ENCODE measurements at regions not wholly inside any gene's neighbourhood (a gene's known extent, or its start where the extent isn't known, plus 50 kb on each side); places are given as distances from the start of the nearest gene placed in this dataset.

DNA sequence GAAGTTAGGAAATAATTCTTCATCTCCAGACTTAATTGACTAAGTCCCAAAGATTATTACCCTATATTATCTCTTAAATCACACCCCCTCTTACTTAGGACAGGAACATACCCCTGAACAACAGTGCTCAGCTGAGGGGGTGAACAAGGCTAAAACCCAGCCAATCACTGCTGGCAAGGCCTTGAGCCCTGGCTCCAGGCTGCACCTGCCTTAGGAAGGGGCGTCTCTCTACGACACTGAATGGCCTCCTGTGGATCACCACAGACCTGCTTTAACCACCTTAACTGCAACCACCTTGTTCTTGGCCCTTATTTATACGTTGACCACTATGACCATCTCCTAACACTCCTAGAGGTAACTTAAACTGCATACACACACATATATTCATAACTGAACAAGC lies 267.4 kb upstream of the THBS1 start:
- DNase-seq (ENCODE audit: low spot score) = no peak

DNA sequence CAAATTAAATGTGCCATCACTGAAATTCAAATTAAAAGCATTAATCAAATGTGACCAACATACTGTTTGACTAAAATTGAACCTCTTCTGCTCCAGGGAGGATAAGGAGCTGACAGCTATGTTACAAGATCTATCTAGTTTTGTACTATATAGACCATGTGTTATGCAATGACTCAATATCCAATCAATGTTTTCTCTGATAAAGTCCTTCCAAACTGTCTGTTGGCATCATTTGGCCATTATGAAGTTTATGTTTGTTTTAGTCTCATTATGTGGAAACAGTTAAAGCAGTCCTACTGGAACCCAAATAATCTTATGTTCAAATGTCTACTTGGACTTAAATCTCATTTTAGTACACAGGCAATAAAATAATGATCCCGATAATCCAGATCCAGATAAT lies 267.0 kb upstream of the THBS1 start:
- DNase-seq (ENCODE audit: low spot score) = no peak

DNA sequence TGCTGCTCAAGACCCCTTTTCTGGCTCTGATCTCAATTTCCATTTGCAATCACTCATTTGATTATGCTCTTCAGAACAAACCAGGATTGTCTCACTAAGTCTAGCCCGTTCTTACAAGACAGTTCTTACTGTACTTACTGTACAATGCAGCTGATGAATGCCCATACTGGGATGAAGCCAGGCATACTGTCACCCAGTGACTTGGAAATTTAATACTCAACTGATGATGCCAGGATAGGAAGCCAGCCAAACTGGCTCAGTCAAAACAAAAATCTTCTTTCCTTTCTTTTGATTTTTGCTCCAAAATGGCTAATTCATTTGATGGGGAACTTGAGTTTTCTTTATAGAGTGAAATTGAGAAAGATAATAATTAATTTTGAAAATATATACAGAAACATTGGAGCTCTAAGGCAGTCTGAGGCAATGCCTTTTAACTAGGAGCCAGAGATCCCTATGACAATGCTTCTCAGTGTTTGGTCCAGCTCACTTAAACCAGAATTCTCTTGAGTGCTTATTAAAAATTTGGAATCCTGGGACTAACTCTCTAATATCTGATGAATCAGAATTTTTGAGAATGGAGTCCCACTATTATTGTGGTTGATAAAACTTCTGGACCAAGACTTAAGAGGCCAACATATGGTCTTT lies 265.6 kb upstream of the THBS1 start:
- DNase-seq (ENCODE audit: low spot score) = peak; percentile 19

DNA sequence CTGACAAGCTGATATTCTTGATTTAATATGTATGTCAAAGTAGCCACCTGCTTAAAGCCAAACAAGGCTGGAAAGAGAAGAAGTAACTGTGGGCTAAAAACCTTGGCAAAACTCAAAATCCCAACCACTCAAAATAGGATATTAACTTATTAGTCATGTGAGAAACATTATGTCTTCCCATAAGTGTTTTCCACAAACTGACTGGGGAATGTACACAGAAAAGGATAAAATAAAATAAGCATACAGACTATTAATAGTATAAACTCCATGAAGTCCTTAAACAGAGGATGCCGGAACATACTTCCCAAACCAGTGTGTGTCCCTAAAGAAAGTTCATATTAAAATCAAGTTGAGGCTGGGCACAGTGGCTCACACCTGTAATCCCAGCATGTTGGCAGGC lies 263.7 kb upstream of the THBS1 start:
- DNase-seq (ENCODE audit: low spot score) = no peak

DNA sequence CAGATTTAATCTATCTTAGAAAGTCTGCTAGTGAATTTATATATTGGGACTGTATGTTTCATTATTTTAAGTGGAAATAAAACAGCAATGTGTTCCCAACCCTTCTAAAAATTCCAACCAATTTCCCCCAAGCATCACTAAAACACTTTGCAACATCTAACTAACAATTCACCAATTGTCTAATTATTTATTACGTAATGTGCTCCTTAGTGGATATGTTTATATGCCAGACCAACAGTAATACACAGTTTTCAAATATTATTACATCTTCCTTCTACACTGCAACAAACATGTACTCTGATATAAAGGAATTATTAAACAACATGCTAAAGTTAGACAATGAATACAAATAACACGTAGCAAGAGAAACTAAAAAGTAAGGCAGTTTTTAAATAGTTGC lies 262.6 kb upstream of the THBS1 start:
- DNase-seq (ENCODE audit: low spot score) = no peak

DNA sequence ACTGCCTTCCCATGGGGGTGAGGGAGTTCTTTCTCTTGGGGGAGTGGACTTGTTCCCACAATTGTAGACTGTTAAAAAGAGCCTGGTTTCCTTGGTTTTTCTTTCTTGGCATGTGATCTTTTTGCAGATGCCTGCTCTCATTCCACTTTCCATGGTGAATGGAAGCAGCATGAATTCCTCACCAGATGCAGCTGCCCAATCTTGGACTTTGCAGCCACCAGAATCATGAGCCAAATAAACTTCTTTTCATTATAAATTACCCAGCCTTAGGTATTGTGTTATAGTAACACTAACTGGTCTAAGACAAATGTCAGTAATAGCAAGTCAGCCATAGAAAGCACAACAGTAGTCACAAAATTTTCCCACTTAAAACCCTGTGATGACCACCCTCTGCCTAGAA lies 260.5 kb upstream of the THBS1 start:
- DNase-seq (ENCODE audit: low spot score) = no peak

DNA sequence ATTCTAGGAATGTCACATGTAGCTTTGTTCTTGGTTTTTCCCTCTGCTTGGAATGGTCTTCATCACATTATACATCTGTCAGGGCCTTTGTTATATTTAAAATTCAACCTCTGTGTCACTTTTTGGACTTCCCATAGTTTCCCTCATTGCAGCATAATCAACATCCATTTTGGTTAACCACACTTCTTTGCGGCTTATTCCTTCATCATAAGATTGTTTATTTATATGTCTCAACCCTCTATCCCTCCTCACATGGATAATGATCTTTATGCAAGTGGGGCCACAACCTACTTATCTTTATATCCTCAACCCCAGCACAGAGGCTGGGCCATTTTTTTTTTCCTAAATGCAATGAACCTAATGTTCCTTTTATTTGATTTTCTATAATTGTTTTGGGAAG lies 260.0 kb upstream of the THBS1 start:
- DNase-seq (ENCODE audit: low spot score) = no peak

DNA sequence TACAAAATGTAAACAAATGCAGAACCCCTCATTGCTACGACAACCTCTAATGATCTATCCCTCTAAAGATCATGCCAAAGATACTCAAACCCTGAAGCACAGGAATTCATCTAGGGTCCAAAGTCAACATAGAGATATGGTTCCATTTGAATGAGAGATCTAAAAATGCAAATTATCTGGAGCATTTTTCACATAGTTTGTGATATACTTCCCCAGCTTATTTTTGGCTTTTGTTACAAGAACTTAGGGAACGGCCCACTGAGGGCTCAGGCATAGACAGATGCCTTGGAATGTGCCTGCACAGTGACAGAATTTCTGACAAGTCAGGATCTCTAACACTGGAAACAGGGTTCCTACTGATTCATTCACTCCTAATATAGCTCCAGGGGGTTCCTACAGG lies 258.9 kb upstream of the THBS1 start:
- DNase-seq (ENCODE audit: low spot score) = no peak

DNA sequence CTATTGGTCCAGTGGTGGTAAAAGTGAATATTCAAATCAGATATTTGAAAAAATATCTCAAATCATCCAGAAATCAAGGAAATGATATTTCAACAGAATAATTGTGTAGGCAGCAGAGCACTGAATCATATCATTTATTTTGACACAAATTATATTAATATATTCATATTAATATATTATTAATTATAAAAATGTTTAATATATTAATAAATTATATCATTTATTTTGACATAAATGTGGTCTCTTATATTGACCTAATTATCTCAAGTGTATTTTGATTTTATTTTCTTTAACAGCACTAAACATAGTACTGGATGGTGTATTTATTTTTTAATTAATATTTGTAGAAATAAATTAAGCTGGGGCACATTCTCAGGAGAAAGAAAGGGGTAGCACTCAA lies 257.7 kb upstream of the THBS1 start:
- DNase-seq (ENCODE audit: low spot score) = no peak

DNA sequence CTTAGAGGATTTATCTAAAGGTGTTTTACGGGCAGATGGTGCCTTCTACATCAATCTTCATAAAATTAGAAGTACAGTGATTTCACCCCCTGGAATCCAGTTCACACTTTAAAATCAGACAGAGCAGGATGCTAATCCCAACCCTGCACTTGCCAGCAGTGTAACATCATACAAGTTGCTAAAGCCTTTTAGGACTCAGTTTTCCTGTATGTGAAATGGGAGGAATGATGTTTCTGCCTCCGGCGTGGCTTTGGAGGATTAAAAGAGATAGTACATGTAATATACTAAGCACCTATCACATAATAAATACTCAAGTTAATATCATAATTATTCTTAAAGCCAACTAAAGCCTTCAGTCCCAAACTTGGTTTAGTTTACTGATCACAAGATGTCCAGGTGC lies 257.2 kb upstream of the THBS1 start:
- DNase-seq (ENCODE audit: low spot score) = no peak

DNA sequence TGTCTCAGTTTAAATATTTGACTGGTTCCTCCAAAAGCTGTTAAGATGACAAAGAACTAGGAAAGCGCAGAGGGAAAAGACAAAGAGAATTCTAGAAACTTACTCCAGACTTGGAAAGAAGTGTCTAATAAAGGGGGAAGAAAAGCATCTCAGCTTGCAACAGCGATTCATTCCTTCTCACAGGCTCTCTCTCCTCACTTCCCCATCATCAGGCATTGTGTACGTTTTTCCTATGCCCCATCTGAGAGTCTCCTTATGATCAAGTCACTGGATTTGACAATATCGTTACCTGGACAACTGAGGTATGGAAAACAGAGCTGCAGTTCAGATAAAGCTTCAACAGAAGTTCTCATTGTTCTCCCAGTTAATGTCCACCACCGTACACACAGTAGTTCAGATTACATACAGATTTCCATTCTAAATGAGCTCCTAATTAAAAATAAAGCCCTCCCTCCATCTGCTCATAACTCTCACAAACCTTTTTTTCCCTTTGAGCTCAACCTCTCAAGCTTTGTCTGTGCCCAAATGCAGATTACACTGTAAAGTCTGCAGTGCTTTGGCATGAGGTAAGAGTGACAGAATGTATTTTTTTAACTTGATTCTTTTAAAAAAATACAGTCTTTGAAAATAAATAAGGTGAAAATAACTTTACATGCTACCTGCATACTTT lies 254.4 kb upstream of the THBS1 start:
- DNase-seq (ENCODE audit: low spot score) = no peak

DNA sequence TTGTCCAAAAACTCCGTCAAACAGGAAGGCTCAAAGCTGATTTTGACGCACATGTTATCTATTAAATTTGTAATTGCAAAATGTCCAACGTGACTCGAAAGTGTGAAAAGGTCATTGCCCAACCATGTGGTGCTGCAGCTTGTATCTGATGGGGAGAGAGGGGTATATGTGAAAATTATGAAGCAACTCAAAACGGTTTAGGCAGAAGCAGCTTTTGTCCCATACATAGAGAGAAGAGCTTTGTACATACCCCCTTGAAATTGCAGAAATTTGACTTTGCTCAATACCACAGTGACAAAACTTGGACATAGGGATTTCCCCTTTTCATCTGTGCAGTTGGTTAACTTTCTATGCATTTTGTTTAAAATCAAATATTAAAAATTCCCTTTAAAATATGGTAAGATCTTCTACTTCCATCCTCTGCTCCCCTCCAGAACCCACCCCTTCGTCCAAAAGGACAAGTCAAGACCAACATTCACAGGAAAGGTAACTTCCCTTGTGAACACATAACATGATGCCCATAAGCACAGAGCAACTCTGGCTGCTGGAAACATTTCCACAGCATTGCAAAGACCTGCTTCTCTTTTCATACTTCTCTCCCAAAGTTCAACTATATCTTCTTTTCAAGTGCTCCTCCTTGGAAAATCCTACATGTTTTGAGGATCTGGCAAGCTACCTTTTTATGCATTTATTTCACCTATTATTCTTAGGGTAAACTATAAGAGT lies 253.7 kb upstream of the THBS1 start:
- DNase-seq (ENCODE audit: low spot score) = no peak

DNA sequence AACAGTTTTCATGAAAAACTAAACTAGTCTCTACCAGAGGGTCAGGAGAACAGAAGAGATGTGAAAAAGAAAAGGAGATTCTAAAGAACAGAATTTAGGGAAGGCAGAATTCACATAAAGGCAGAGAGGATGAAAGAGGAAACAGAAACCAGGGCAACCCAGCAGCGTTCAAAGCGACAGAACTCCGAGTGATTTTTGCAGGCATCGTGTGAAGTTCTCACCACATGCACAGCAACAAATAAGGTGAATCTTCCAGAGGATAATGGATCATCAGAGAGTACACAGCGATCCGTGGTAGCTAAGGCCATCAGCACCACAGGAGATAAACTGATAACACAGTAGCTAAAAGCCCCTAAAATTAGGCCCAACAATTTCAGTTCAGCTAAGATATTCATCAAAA lies 250.8 kb upstream of the THBS1 start:
- no peak for DNase-seq (ENCODE audit: low spot score)

DNA sequence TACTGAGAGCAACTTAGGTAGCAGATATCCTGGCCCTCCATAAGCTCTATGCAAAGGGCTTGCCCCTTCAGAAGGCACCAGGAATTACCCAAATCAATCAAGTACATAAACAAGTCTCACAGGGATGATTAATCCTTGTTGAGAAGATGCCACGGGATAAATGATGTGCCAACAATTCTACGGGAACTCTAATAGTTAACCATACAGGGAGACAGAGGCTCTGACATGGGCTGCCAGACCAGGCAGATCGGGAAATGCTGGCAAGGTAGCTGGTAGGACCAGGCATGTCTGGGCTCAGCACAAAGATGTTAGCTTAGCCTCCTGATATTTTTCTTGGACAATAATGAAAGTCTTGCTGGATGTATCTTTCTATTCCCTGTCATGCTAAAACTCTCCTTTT lies 249.3 kb upstream of the THBS1 start:
- no peak for DNase-seq (ENCODE audit: low spot score)

DNA sequence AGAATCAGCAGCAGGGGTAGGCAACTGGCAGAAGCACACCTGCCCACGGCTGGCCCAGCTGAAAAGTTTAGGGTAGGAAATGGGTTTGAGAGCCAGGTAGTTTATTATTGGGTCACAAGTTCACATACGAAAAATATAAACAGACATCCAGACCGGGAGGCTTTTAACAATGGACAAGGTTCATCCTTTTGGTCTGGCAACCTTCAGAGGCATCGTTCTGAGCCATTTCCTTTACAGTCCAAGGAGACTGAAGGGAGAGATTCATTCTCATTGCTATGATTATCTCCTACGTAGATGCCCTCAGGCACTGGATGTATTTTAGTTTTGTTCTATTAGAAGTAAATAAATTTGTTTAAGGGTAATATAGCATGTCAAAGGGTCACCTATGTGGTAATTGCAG lies 248.0 kb upstream of the THBS1 start:
- DNase-seq (ENCODE audit: low spot score) = no peak

DNA sequence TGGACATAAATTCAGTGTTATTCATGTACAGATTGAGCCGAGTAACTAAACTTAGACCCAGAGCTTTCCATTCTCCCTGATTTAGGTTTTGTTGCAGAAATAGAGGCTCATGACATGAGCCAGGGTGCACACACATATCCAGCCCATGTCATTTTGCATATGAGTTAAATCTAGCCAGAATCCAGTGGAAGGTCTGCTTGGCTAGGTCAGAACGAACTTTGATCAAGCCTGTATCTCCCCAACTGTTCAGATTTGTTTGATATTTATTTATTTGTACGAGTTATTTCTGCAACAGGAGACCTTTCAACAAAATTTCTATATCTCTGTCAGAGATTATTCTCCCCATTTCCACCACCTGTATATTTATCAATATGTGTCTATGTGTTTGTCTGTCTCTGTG lies 247.5 kb upstream of the THBS1 start:
- DNase-seq (ENCODE audit: low spot score) = no peak

DNA sequence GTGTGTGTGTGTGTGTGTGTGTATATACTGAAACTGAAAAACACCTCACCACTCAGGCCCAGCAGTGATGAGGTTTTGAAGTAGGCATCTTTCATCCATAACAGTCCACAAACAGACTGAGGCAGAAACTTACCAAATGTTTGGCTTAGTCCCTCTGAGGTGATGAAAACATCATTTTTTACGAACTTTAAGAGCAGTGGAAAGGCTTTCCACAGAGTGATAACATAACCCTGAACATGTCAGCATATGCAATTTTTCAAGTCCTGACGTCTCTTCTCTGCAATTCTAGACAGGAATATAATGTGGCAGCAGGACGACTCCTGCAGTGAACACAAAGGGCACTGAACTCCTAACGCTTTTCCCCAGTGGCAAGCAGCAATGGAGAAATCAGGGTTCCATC lies 247.0 kb upstream of the THBS1 start:
- DNase-seq (ENCODE audit: low spot score) = no peak

DNA sequence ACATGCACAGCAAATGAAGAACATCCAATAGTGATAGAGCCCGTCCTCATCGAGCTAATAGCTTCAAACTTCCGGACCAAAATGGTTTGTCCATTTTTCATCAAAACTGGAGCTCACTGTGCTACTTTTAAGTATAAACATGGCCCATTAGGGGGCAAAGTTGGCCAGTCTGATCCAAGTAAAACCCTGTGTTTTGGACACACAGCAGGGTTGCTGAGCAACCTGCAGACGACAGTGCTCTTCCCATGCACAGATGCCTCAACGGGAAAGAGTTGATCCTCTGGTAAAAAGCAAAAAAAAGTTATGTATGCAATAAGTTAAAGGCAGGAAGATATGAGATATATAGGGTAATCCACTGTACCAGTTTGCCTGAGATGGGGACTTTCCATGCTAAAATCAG lies 244.0 kb upstream of the THBS1 start:
- DNase-seq (ENCODE audit: low spot score) = no peak

DNA sequence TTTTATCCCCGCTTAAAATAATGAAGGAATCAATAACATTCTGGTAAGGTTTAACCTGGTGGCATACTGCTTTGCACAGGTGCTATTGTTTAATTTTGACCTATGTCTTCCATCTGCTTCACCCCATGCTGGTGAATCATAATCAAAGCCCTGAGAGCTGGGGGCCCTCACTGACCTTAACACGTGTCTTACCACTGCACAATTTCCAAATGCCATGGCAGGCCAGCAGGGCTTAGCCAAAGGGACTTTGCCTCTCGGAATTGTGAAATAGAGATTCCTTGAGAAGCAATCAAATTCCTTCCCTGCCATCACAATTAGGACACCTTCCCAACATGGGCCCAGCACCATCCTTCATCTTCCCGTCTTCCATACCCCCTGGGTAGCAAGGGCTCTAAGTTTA lies 242.6 kb upstream of the THBS1 start:
- no peak for DNase-seq (ENCODE audit: low spot score)

DNA sequence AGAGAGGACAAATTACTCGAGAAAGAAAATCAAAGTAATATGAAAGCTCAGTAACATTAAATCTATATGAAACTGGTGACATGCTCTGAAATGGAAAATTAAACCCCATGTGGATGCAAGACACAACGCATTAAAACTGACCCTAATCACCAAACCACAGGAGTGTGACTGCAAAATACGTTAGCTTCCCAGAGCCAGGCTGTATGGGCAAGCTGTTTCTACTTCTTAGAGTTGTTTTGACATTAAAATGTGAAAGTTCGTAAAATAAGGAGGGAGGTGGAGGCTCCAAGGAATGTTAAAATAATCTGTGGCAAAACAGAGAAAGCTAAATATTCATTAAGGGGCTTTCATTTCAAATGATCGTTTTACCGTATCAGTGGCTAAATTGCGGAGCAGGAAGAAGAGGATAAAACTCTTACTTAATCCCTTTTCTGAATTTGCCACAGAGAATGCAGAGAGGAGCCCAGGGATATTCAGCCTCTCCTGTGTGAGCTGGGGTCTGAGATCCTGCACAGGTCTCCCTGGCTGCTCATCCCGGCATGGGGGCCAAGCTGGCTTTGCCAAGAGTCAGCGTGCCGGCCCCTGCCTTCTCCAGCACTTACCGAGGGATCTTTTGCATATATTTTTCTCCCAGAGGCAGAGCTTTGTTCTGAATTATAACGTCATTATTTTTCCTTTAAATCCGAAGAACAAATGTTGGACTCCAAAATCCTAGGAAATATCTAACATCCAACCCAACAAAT lies 239.8 kb upstream of the THBS1 start:
- DNase-seq (ENCODE audit: low spot score) = no peak

DNA sequence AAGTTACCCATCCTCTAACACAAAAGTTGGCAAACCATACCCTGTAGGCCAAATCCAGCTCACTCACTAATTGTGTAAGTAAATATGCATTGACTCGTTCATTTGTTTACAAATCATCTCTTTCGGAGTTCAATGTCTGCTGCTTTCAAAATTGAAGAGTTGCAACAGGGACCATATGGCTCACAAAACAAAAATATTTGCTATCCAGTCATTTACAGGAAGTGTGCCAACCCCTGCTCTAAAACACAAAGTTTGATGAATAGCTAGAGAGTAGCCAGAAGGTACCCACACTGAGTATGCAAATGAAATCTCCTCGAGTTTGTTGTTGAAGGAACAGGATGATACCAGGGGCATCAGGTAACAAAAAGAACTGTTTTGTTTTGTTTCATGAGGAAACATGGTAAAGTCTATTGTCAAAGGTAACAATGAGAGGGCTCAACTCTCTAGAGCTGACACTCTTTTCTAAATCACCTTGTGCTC lies 236.2 kb upstream of the THBS1 start:
- DNase-seq (ENCODE audit: low spot score) = no peak

DNA sequence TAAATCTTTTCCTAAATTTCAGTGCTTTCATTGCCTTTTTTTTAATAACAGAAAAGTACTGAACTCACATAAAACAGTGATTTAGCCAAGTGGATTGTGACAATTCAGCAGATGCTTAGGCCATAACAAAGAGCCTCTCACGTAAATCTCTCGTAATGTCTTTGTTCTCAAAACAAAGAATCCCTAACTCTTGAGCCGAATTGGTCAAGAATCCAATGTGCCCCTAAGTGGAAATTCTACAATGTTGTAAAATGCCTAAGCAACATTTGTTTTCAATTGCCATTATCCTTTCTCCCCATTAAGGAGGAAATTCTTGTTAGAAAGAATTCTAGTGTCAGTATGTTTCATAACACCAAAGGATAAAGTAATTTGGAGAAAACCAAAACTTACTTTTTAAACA lies 235.7 kb upstream of the THBS1 start:
- peak; percentile 61 for DNase-seq (ENCODE audit: low spot score)

DNA sequence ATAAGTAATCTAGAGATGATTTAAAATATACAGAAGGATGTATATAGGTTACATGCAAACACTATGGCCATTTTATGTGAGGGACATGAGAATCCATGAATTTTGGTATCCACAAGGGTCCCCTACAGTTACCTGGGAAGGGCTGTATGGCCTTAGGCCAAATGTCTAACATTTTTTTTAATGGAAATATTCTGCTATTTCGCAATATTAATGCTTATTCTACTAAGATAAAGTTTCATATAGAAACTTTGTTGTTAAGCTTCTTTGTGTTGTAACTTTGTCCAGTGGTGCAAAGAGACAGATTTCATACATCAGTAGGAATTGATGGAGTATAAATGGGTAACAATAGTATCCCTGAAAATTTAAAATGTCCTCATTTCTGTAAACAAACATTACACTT lies 233.4 kb upstream of the THBS1 start:
- DNase-seq (ENCODE audit: low spot score) = no peak
